ENCODE measurements at regions not wholly inside any gene's neighbourhood (a gene's known extent, or its start where the extent isn't known, plus 50 kb on each side); places are given as distances from the start of the nearest gene placed in this dataset.

DNA sequence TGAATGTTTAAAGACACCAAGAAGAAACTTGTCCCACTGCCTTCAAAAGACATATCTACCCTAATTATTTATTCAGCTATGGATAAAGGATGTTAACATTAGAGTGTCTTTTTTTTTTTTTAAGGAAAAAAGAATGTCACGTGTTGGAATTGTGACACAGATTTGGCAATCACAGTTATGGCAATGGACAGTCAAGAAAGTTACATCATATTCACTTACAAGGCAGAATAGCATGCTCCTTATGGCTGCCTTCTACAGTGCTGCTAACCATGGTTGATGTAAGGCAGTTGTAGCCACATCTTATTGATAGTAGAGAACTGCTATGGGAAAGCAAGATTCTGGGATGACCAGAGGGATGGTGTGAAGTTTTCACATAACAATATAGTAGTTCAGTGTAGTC is 128.8 kb upstream of the ZBTB20 start:
- no peak for TF ChIP-seq CTCF (conservative IDR thresholded peaks at IDR 0.05; ENCODE audit: low read depth, low read length)
- DNase-seq (ENCODE audit: low read depth): peak; percentile 22
- H3K4me3 ChIP-seq (ENCODE audit: low read depth, low read length): no peak overlapping the region

DNA sequence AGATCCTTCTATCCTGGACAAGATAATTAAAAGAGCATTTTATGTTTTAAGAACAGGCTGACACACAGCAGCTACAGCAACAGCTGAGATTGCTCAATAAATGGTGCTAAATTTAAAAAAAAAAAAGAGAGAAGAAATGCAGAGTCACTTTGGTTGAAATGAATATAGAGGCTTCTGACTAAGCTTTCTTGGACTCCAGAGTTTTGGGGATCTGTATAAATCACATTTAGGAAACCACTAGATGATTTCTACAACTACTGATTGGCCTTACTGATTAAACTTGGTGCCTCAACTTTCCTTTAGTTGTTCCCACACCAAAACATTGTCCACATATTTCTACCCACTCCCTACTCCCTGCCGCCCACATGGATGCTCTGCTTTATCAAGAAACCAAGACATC is 132.9 kb upstream of the ZBTB20 start:
- DNase-seq (ENCODE audit: low read depth): peak; percentile 59
- TF ChIP-seq CTCF (conservative IDR thresholded peaks at IDR 0.05; ENCODE audit: low read depth, low read length): no peak
- no peak overlapping the region for H3K4me3 ChIP-seq (ENCODE audit: low read depth, low read length)

- DNase-seq (ENCODE audit: low read depth): peak; percentile 82
Measured at GRCh38 chr3:115280506-115280905, 133.4 kb upstream of the ZBTB20 start.

GRCh38 chr3:115281697-115282675 is 134.9 kb upstream of the ZBTB20 start:
- peak; percentile 17 for DNase-seq (ENCODE audit: low read depth)
- no peak for TF ChIP-seq CTCF (conservative IDR thresholded peaks at IDR 0.05; ENCODE audit: low read depth, low read length)
- no peak overlapping the region for H3K4me3 ChIP-seq (ENCODE audit: low read depth, low read length)

More at GRCh38 chr3:115280506-115280905, 133.4 kb upstream of the ZBTB20 start:
- TF ChIP-seq CTCF (conservative IDR thresholded peaks at IDR 0.05; ENCODE audit: low read depth, low read length): no peak
- H3K4me3 ChIP-seq (ENCODE audit: low read depth, low read length): no peak overlapping the region

- no peak overlapping the region for H3K4me3 ChIP-seq (ENCODE audit: low read depth, low read length)
- DNase-seq (ENCODE audit: low read depth): no peak
- TF ChIP-seq CTCF (conservative IDR thresholded peaks at IDR 0.05; ENCODE audit: low read depth, low read length): no peak
Measured at GRCh38 chr3:115284980-115285379, 137.9 kb upstream of the ZBTB20 start.

DNA sequence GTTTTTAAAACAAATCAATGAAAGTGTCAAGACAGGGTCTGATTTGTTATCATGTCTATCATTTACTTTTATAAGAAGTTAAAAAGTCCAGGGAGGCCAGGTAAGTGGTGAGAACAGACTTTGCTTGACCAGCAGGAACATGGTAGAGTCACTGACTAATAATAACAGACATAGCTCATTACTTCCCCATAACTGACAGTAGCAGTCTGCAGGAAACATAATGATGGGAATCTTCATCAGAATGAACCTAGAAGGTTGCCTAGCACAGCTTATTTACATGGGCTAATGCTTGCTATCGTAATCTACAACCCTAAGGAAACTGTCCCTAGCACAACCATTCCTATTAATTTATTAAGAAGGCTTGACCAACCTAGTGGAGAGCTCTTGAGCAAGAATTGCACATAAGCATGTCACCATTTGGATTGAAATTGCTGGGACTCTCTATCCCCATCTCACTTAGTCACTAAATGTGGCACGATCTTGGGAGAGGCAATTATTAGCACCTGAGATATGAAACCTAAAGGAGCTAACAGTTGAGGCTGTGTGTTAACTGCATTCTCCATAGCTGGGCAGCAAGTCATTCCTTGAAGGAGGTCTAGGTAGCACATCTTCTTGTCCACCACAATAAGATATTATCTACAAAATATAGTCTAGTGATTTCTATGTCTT is 139.6 kb upstream of the ZBTB20 start:
- no peak for DNase-seq (ENCODE audit: low read depth)
- TF ChIP-seq CTCF (conservative IDR thresholded peaks at IDR 0.05; ENCODE audit: low read depth, low read length): no peak
- no peak overlapping the region for H3K4me3 ChIP-seq (ENCODE audit: low read depth, low read length)
